HG03520 (cell line): ENCODE measurements at regions not wholly inside any gene's neighbourhood (a gene's known extent, or its start where the extent isn't known, plus 50 kb on each side); places are given as distances from the start of the nearest gene placed in this dataset.
A peak's percentile ranks its signal among the peaks of the same experiment; 100 is the strongest.
"Not testable (repeated sequence)": the region's sequence is repeated elsewhere in the genome, so short reads cannot be mapped to it uniquely, and the experiment has no call there.

Source experiments
- ATAC-seq: cut with Tn5 transposase; IDR thresholded peaks from one replicate; pipeline ENCODE4 v1.9.1; 2021; ENCODE audit warnings: mild to moderate bottlenecking, moderate library complexity; ENCODE audit not compliant: unreplicated experiment

- no peak for ATAC-seq
These were observed 235.8 kb upstream of the CDH8 start for GRCh38 chr16:62272035-62272434.

GRCh38 chr16:62261760-62262159 lies 225.5 kb upstream of the CDH8 start:
- ATAC-seq: no peak

- ATAC-seq: not testable (repeated sequence)
These were observed 222.7 kb upstream of the CDH8 start for GRCh38 chr16:62258931-62259435.

GRCh38 chr16:62256406-62256805 lies 220.2 kb upstream of the CDH8 start:
- ATAC-seq: no peak

- ATAC-seq: no peak
These were observed 218.6 kb upstream of the CDH8 start for GRCh38 chr16:62254847-62255246.

- no peak for ATAC-seq
These were observed 218.1 kb upstream of the CDH8 start for GRCh38 chr16:62254372-62254771.

GRCh38 chr16:62253966-62254365 lies 217.7 kb upstream of the CDH8 start:
- no peak for ATAC-seq

- no peak for ATAC-seq
These were observed 212.8 kb upstream of the CDH8 start for GRCh38 chr16:62249069-62249468.

GRCh38 chr16:62240722-62241121 lies 204.5 kb upstream of the CDH8 start:
- no peak for ATAC-seq

- peak; percentile 44 for ATAC-seq
These were observed 189.4 kb upstream of the CDH8 start for GRCh38 chr16:62225675-62226074.

GRCh38 chr16:62224646-62225209 lies 188.5 kb upstream of the CDH8 start:
- ATAC-seq: no peak

- ATAC-seq: no peak
These were observed 180.6 kb upstream of the CDH8 start for GRCh38 chr16:62216837-62217236.

- no peak for ATAC-seq
These were observed 177.5 kb upstream of the CDH8 start for GRCh38 chr16:62213763-62214162.

GRCh38 chr16:62208934-62209333 lies 172.7 kb upstream of the CDH8 start:
- ATAC-seq: no peak

- no peak for ATAC-seq
These were observed 169.2 kb upstream of the CDH8 start for GRCh38 chr16:62205459-62205858.

GRCh38 chr16:62201911-62202310 lies 165.7 kb upstream of the CDH8 start:
- no peak for ATAC-seq

- ATAC-seq: no peak
These were observed 158.6 kb upstream of the CDH8 start for GRCh38 chr16:62194828-62195227.

GRCh38 chr16:62190426-62190825 lies 154.2 kb upstream of the CDH8 start:
- no peak for ATAC-seq

- no peak for ATAC-seq
These were observed 141.3 kb upstream of the CDH8 start for GRCh38 chr16:62177351-62178203.

- ATAC-seq: no peak
These were observed 134.4 kb upstream of the CDH8 start for GRCh38 chr16:62170642-62171041.

GRCh38 chr16:62167551-62167950 lies 131.3 kb upstream of the CDH8 start:
- no peak for ATAC-seq

- ATAC-seq: no peak
These were observed 121.3 kb upstream of the CDH8 start for GRCh38 chr16:62157544-62157943.
